ENCODE measurements at regions not wholly inside any gene's neighbourhood (a gene's known extent, or its start where the extent isn't known, plus 50 kb on each side); places are given as distances from the start of the nearest gene placed in this dataset.

DNA sequence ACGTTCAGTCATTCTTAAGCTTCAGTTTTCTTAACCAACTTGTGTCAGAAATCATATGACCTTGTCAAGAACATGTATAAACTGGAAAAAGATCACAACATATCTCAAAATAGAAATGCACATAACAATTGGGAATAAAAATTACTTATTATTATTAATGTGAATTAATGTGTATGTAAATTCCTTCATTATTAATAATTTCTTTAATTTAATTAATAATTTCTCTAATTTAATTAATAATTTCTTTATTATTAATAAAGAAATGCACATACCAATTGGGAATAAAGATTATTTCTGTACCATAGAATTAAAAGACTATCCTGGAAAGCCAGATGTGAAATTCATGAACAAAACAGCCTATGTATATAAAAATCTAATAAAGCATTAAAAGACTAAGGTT, 718.5 kb upstream of the PCDH7 start:
- TF ChIP-seq, protein P1, sequence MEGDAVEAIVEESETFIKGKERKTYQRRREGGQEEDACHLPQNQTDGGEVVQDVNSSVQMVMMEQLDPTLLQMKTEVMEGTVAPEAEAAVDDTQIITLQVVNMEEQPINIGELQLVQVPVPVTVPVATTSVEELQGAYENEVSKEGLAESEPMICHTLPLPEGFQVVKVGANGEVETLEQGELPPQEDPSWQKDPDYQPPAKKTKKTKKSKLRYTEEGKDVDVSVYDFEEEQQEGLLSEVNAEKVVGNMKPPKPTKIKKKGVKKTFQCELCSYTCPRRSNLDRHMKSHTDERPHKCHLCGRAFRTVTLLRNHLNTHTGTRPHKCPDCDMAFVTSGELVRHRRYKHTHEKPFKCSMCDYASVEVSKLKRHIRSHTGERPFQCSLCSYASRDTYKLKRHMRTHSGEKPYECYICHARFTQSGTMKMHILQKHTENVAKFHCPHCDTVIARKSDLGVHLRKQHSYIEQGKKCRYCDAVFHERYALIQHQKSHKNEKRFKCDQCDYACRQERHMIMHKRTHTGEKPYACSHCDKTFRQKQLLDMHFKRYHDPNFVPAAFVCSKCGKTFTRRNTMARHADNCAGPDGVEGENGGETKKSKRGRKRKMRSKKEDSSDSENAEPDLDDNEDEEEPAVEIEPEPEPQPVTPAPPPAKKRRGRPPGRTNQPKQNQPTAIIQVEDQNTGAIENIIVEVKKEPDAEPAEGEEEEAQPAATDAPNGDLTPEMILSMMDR (IDR thresholded peaks at IDR 0.05): no peak
- TF ChIP-seq POLR2AphosphoS5 (IDR thresholded peaks at IDR 0.05): no peak
